NT2/D1 (cell line): ENCODE measurements at regions not wholly inside any gene's neighbourhood (a gene's known extent, or its start where the extent isn't known, plus 50 kb on each side); places are given as distances from the start of the nearest gene placed in this dataset.

ENCODE experiments used
- DNase-seq: peaks from one replicate; pipeline ENCODE4 v3.0.0-alpha.2; 2011; ENCODE audit warnings: low read depth, low spot score
- H3K27me3 ChIP-seq: 2 replicates; pipeline ENCODE4 v1.6.0; 2011; ENCODE audit warnings: mild to moderate bottlenecking; ENCODE audit not compliant: insufficient read length, insufficient read depth
- H3K36me3 ChIP-seq: 2 replicates; pipeline ENCODE4 v1.6.1; 2011; ENCODE audit warnings: mild to moderate bottlenecking, low read length, mixed read lengths; ENCODE audit not compliant: insufficient read depth, insufficient read length
- H3K4me1 ChIP-seq: 2 replicates; pipeline ENCODE4 v1.5.1; 2011; ENCODE audit not compliant: insufficient read depth, insufficient read length
- H3K4me3 ChIP-seq: 2 replicates; pipeline ENCODE4 v1.5.1; 2011; ENCODE audit warnings: low read depth; ENCODE audit not compliant: insufficient read length
- H3K9ac ChIP-seq: 2 replicates; pipeline ENCODE4 v1.6.0; 2011; ENCODE audit warnings: low read depth; ENCODE audit not compliant: insufficient read length
- H3K9me3 ChIP-seq: 2 replicates; pipeline ENCODE4 v1.5.1; 2011; ENCODE audit warnings: mild to moderate bottlenecking, low read length; ENCODE audit not compliant: insufficient read depth
- SUZ12 ChIP-seq: IDR thresholded peaks from 2 replicates; pipeline ENCODE4 v1.6.1; 2011; ENCODE audit not compliant: insufficient read length, insufficient read depth; ENCODE audit errors: extremely low read depth
- YY1 ChIP-seq: IDR thresholded peaks from 2 replicates; pipeline ENCODE4 v1.6.1; 2011; ENCODE audit not compliant: insufficient read length, insufficient read depth
- ZNF274 ChIP-seq: IDR thresholded peaks from 2 replicates; pipeline ENCODE4 v1.6.1; 2011; ENCODE audit warnings: mild to moderate bottlenecking, low read depth, low read length

- no peak for TF ChIP-seq YY1
- TF ChIP-seq SUZ12, result no peak
- TF ChIP-seq ZNF274, result no peak
Observed at GRCh38 chr3:127339928-127340861, 52.3 kb upstream of the PRR20G start.

DNA sequence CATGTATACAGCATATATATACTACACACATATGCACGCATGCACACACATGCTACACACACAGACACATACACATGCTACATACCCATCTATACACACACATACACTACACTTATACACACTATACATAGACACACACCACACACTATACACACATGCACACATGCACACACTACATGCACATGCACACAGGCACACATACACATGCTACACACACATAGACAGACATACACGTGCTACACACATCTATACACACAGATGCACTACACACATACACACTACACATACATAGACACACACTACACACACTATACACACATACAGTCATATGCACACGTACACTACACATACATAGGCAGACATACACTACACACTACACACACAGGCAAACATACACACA is 51.2 kb upstream of the PRR20G start:
- Histone ChIP-seq H3K27me3 (no peaks in the 10 kb centered on the region), H3K36me3 (no peaks in the 10 kb centered on the region), H3K4me1 (no peaks in the 10 kb centered on the region), H3K4me3 (no peak overlapping the region), H3K9ac (no peak overlapping the region), H3K9me3 (no peaks in the 10 kb centered on the region)
- no peak for TF ChIP-seq YY1
- TF ChIP-seq SUZ12, result no peak
- DNase-seq, result no peak

More at GRCh38 chr3:127339928-127340861, 52.3 kb upstream of the PRR20G start:
- Histone ChIP-seq H3K27me3 (no peaks in the 10 kb centered on the region), H3K4me3 (no peak overlapping the region), H3K36me3 (no peaks in the 10 kb centered on the region), H3K9me3 (no peaks in the 10 kb centered on the region), H3K4me1 (no peaks in the 10 kb centered on the region), H3K9ac (no peak overlapping the region)
- DNase-seq, result no peak

DNA sequence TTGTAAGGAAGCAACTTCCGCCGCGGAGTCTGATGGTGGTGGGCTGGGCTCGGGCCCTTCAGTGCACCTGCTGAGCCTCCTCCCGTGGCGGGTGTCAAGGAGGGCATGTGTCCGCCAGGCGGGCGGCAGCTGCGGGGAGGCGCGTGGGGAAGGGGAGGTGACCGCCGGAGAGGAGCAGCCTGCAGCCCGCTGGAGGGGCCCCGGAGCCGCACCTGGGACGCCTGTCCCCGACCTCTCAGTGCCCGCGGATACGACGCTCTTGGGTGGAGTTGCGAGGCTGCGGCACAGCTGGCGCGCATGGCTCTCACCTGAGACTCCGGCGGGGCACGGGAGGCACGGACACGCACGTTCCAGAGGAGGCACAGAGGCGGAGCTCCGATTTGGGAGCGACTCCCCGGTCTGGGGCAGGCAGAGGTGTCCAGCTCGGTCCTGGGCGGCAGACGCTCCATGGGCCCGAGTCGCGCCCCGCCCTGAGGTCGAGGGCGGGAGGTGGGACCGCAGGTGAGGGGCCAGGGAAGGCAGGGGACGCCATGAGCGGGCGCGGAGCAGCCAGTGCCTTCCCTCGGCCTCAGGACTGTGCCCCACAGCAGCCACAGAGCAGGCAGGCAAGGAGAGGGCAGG is 50.2 kb upstream of the PRR20G start:
- H3K27me3 ChIP-seq, result no peaks in the 10 kb centered on the region
- H3K9ac ChIP-seq, result no peak overlapping the region

More for the DNA sequence above, 50.2 kb upstream of the PRR20G start:
- DNase-seq, result no peak
- H3K9me3 ChIP-seq, result no peaks in the 10 kb centered on the region
- TF ChIP-seq ZNF274 (no peak), YY1 (no peak), SUZ12 (no peak)
- no peak overlapping the region for H3K4me3 ChIP-seq
- no peaks in the 10 kb centered on the region for H3K36me3 ChIP-seq
- no peaks in the 10 kb centered on the region for H3K4me1 ChIP-seq
